SKM-1 treated with dmso at 0.1 percent for 144 hours (cell line): ENCODE measurements at regions not wholly inside any gene's neighbourhood (a gene's known extent, or its start where the extent isn't known, plus 50 kb on each side); places are given as distances from the start of the nearest gene placed in this dataset.
"Not testable (repeated sequence)": the region's sequence is repeated elsewhere in the genome, so short reads cannot be mapped to it uniquely, and the experiment has no call there.

Experiments used
- DNase-seq: peaks from one replicate; lab custom pipeline; 2025; ENCODE audit not compliant: unreplicated experiment; lab: John Stamatoyannopoulos, UW

- not testable (repeated sequence) for DNase-seq
Measured at GRCh38 chr2:66177128-66177796, 257.7 kb upstream of the MEIS1 start.

- DNase-seq = no peak
Measured at GRCh38 chr2:66174491-66174890, 260.4 kb upstream of the MEIS1 start.

GRCh38 chr2:66173645-66174044 is 261.3 kb upstream of the MEIS1 start:
- no peak for DNase-seq

- no peak for DNase-seq
Measured at GRCh38 chr2:66171530-66171929, 263.4 kb upstream of the MEIS1 start.

- DNase-seq = no peak
Measured at GRCh38 chr2:66170744-66171330, 264.1 kb upstream of the MEIS1 start.

GRCh38 chr2:66169076-66169475 is 265.8 kb upstream of the MEIS1 start:
- no peak for DNase-seq

- DNase-seq = no peak
Measured at GRCh38 chr2:66164470-66164869, 270.5 kb upstream of the MEIS1 start.

- DNase-seq = no peak
Measured at GRCh38 chr2:66156171-66156570, 278.8 kb upstream of the MEIS1 start.

- no peak for DNase-seq
Measured at GRCh38 chr2:66153941-66154340, 281.0 kb upstream of the MEIS1 start.

GRCh38 chr2:66145490-66145889 is 289.4 kb upstream of the MEIS1 start:
- DNase-seq = no peak

- not testable (repeated sequence) for DNase-seq
Measured at GRCh38 chr2:66144324-66144723, 290.6 kb upstream of the MEIS1 start.

GRCh38 chr2:66137606-66138130 is 297.3 kb upstream of the MEIS1 start:
- DNase-seq = no peak

GRCh38 chr2:66134138-66134701 is 300.7 kb upstream of the MEIS1 start:
- DNase-seq = no peak

- no peak for DNase-seq
Measured at GRCh38 chr2:66127656-66128055, 307.3 kb upstream of the MEIS1 start.

GRCh38 chr2:66127061-66127460 is 307.9 kb upstream of the MEIS1 start:
- DNase-seq = no peak

- no peak for DNase-seq
Measured at GRCh38 chr2:66125951-66126350, 309.0 kb upstream of the MEIS1 start.

GRCh38 chr2:66122516-66122915 is 312.4 kb upstream of the MEIS1 start:
- DNase-seq = no peak

GRCh38 chr2:66121946-66122345 is 313.0 kb upstream of the MEIS1 start:
- no peak for DNase-seq

GRCh38 chr2:66113988-66114625 is 320.8 kb upstream of the MEIS1 start:
- no peak for DNase-seq

GRCh38 chr2:66111706-66112105 is 323.2 kb upstream of the MEIS1 start:
- DNase-seq = no peak

- no peak for DNase-seq
Measured at GRCh38 chr2:66110608-66111007, 324.3 kb upstream of the MEIS1 start.

GRCh38 chr2:66110086-66110485 is 324.8 kb upstream of the MEIS1 start:
- DNase-seq = no peak
